GM23248 (cell line): ENCODE measurements at regions not wholly inside any gene's neighbourhood (a gene's known extent, or its start where the extent isn't known, plus 50 kb on each side); places are given as distances from the start of the nearest gene placed in this dataset.

ENCODE experiments used
- EZH2 ChIP-seq: fragments of 200-600 bp; sonication (generic); IDR thresholded peaks from 2 replicates; pipeline ENCODE4 v1.6.1; 2018; ENCODE audit warnings: antibody characterized with exemption, mild to moderate bottlenecking; ENCODE audit not compliant: insufficient read depth, poor library complexity, severe bottlenecking
- EZH2phosphoT487 ChIP-seq: fragments of 200-600 bp; sonication (generic); IDR thresholded peaks from 2 replicates; pipeline ENCODE4 v1.6.1; 2018; ENCODE audit warnings: antibody characterized with exemption, moderate library complexity, mild to moderate bottlenecking, low read depth; ENCODE audit not compliant: insufficient read depth

- TF ChIP-seq EZH2 (no peak), EZH2phosphoT487 (no peak)
These were observed 107.8 kb upstream of the SEC14L1 start for GRCh38 chr17:77032929-77033328.
